NCI-H524 (cell line): ENCODE measurements at regions not wholly inside any gene's neighbourhood (a gene's known extent, or its start where the extent isn't known, plus 50 kb on each side); places are given as distances from the start of the nearest gene placed in this dataset.
A peak's percentile ranks its signal among the peaks of the same experiment; 100 is the strongest.
"Not testable (repeated sequence)": the region's sequence is repeated elsewhere in the genome, so short reads cannot be mapped to it uniquely, and the experiment has no call there.

Source experiments
- DNase-seq, 2 experiments: peaks; one replicate each; lab custom pipeline; 2025; lab: John Stamatoyannopoulos, UW

DNA sequence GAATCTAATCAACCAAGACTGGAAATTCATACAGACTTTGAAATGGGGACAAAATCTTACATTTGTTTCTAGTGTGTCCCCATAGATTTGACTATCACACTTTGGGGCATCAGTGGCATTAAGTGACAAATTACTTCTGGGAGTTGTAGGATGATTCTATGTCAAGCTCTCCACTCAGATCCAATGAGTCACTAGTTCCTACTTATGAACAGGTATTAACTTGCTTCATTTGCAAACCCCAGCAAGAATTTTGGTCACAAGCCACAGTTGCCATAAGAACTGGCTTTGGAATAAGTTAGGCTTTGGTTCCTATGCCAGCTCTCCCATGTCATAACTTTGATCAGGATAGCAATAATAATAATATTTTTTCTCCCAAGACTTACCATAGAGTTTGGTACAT is 77.6 kb upstream of the PTPRK start:
- DNase-seq: no peak

DNA sequence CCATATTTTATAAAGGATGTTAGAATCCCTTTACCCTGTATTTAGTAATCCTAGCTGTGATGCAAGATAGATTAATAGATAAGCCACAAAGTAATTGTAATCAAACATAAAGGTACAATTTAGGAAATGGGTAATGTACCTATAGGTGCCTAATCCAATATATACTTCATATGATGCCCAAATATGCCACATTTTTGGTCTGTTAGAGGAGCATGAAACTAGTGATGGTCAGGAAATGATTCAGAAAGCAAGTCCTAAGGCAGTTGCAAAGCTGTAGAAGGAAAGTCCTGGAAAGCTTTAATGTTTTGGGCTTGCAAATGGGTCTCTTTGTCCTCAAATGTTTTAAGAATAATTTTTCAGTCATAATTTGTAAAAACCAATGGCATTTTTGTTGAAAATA is 76.6 kb upstream of the PTPRK start:
- no peak for DNase-seq

DNA sequence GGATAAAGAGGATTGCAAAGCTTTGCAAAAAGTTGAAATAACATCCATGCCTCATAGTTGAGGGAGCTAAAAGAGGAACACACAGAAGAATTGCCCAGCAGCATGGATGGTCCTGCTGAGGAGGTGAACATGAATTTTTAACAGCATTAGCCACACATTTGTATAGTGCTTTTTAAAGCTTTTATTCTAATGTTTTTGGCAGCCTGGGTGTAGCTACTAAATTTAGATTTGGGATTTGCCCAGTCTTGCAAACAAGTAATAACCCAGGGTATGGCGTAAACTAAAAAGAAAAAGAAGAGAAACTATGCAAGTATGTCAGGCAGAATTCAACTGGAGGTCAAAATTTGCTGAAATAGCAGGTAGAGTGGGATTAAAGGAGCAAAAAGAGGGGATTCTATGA is 75.1 kb upstream of the PTPRK start:
- no peak for DNase-seq

DNA sequence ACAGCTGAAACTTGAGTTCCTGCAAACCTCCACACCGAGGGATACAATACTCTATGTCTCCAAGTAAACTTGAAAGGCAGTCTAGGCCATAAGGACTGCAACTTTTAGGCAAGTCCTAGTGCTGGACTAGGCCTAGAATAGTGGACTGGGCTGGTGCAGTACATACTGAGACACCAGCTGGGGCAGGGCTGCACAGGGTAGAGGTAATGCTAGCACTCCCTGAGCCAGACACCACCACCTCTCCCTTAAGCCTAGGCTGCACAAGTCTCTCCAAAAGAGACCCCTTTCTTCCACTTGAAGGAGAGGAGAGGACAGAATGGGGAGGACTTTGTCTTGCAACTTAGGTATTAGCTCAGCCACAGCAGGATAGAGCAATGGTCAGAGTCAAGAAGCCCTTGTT is 65.7 kb upstream of the PTPRK start:
- DNase-seq: no peak

- DNase-seq: no peak
Measured at GRCh38 chr6:128580224-128581110, 60.1 kb upstream of the PTPRK start.

DNA sequence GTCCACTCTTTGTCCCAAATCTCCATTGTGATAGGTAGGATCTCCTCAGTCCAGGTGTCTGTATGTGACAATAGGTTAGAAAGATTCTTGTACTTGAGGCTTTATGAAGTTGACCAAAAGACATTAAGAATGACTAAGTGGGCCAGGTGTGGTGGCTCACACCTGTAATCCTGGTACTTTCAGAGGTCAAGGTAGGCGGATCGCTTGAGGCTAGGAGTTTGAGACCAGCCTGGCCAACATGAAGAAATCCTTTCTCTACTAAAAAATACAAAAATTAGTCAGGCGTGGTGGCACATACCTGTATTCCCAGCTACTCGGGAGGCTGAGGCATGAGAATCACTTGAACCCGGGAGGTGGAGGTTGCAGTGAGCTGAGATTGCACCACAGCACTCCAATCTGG is 54.9 kb upstream of the PTPRK start:
- not testable (repeated sequence) for DNase-seq

GRCh38 chr6:128574402-128574801 is 54.0 kb upstream of the PTPRK start:
- DNase-seq: no peak

DNA sequence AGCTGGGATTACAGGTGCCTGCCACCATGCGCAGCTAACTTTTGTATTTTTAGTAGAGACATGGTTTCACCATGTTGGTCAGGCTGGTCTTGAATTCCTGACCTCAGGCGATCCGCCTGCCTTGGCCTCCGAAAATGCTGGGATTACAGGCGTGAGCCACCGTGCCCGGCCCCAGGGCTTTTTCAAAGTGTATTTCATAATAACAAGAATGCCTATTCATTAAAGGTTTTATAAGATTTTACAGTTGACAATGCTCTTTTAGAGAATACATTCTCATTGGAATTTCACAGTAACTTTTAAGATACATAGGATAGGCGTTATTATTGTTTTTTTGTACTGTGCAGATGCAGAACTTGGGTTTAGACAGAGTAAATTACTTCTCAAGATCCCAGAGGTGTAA is 52.6 kb upstream of the PTPRK start:
- no peak for DNase-seq

DNA sequence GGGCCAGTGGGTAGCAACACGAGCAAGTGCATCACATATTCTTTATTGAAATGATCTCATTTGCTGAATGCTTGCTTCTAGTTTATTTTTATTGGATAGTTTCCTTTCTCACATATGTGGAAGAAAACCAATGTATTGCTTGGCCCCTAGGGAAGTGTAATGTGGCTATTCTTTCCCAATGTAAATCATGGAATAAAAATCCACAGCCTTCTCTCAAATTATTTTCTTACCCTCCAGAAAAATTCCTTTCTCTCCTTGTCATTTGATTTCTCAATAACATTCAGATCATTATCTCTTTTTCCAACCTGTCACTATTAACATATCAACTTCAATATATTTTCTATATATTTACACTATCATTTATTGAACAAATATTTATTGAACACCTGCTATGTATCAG is 51.9 kb upstream of the PTPRK start:
- DNase-seq: no peak

DNA sequence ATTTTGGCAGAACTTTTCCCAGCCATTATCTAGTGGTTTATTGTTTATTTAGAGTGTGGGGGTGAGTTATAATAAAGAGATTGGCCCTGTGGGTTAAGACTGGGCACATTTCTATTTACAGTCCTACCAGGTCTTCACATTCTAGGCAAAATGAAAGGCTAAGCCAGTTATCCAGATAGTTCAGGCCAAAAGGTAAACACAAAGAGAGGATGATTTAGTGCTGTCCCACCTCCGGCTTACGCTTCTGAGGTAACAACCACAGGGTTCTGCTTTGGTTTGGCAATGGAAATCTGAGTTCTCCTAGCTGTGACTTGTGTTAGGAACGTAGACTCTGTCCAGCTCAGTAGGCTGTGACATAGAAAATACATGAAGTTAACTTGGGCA is 50.3 kb upstream of the PTPRK start:
- no peak for DNase-seq

- DNase-seq: peak in 1 of 2 experiments; percentile 19
Measured at GRCh38 chr6:128569732-128570679, 49.6 kb upstream of the PTPRK start.
